ENCODE measurements at regions not wholly inside any gene's neighbourhood (a gene's known extent, or its start where the extent isn't known, plus 50 kb on each side); places are given as distances from the start of the nearest gene placed in this dataset.

DNA sequence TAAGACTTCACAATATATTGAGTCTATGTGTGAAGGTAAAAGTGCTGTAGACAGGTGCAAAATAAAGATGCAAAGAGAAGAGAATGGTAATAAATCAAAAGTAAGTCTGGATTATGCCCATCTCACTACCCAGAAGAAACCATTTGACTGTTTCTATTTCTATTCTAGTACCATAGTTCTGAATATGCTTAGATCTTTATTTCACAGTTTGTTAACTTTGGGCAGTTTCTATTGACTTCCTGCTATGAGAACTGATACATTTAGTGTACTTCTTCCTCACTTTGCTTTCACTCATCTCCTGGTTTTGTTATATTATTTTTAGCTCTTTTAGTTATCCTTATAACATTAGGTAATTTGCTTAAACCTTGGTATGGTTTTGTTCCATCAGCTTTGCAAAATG lies 94.9 kb downstream of the HS1BP3 start:
- Histone ChIP-seq H3K27ac (ENCODE audit: extremely low read length, insufficient read depth, low read length) (no peak overlapping the region), H4K20me1 (ENCODE audit: insufficient read depth, low read length) (no peaks in the 10 kb centered on the region), H3K9me3 (ENCODE audit: low read length) (no peaks in the 10 kb centered on the region), H3K4me3 (replicated peaks in 1 of 3; ENCODE audit: insufficient read depth in 1 of 3, low read depth in 2 of 3, low read length in 3 of 3) (no peak overlapping the region), H3K9ac (ENCODE audit: insufficient read depth, low read depth, low read length) (no peak overlapping the region), H3K27me3 (ENCODE audit: control insufficient read depth in 1 of 2, insufficient read depth in 2 of 2, low read length in 2 of 2) (no peaks in the 10 kb centered on the region), H2AFZ (ENCODE audit: low read length) (no peak overlapping the region), H3K4me1 (ENCODE audit: insufficient read depth, low read length) (peaks cover 35% of the 10 kb centered on the region), H3K79me2 (ENCODE audit: insufficient read depth, low read length) (no peaks in the 10 kb centered on the region), H3K36me3 (replicated peaks in 1 of 2; ENCODE audit: control insufficient read depth in 1 of 2, insufficient read depth in 2 of 2, low read length in 2 of 2) (no peaks in the 10 kb centered on the region), H3K4me2 (ENCODE audit: low read depth, low read length) (no peak overlapping the region)
- FAIRE-seq (no peak), DNase-seq (ENCODE audit: low spot score) (no peak), ATAC-seq (no peak)
- no TSS peak for BruUV-seq (replicated peaks)
- in situ Hi-C loops (cut with HindIII; ENCODE audit: extremely low pct_ligation_motif_present, low pct_unique_long_range_greater_than_20kb) (no loop called here), intact Hi-C loops (cut with micrococcal nuclease; ENCODE audit: unreplicated experiment) (no loop called here)
- CTCF ChIA-PET (ENCODE audit: low intra/inter-chr PET ratio, low total read pairs), result no interaction called here
- POLR2A ChIA-PET, result interaction anchor here (0.8 to 1.0 kb wide), 2 partner anchors 17 to 29 kb away, joined by 4 read pairs; no protein-coding TSS in a partner anchor
- TF ChIP-seq STAT5B (CRISPR knock-in tag; IDR thresholded peaks at IDR 0.05) (no peak), DNMT1 (CRISPR knock-in tag; IDR thresholded peaks at IDR 0.05) (no peak), ZNF484 (CRISPR knock-in tag; IDR thresholded peaks at IDR 0.05; ENCODE audit: borderline replicate concordance, low read depth) (no peak), ATAD3A (CRISPR knock-in tag; IDR thresholded peaks at IDR 0.05) (no peak), SSRP1 (CRISPR knock-in tag; IDR thresholded peaks at IDR 0.05) (no peak), AGO1 (IDR thresholded peaks at IDR 0.05; ENCODE audit: low read depth, low read length, poor library complexity, severe bottlenecking) (no peak), SCMH1 (CRISPR knock-in tag; IDR thresholded peaks at IDR 0.05; ENCODE audit: borderline replicate concordance) (no peak), ZNF709 (CRISPR knock-in tag; IDR thresholded peaks at IDR 0.05) (no peak)
- TF ChIP-seq, protein P1, sequence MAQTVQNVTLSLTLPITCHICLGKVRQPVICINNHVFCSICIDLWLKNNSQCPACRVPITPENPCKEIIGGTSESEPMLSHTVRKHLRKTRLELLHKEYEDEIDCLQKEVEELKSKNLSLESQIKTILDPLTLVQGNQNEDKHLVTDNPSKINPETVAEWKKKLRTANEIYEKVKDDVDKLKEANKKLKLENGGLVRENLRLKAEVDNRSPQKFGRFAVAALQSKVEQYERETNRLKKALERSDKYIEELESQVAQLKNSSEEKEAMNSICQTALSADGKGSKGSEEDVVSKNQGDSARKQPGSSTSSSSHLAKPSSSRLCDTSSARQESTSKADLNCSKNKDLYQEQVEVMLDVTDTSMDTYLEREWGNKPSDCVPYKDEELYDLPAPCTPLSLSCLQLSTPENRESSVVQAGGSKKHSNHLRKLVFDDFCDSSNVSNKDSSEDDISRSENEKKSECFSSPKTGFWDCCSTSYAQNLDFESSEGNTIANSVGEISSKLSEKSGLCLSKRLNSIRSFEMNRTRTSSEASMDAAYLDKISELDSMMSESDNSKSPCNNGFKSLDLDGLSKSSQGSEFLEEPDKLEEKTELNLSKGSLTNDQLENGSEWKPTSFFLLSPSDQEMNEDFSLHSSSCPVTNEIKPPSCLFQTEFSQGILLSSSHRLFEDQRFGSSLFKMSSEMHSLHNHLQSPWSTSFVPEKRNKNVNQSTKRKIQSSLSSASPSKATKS (CRISPR knock-in tag; IDR thresholded peaks at IDR 0.05), result no peak
- TF ChIP-seq, protein P2, sequence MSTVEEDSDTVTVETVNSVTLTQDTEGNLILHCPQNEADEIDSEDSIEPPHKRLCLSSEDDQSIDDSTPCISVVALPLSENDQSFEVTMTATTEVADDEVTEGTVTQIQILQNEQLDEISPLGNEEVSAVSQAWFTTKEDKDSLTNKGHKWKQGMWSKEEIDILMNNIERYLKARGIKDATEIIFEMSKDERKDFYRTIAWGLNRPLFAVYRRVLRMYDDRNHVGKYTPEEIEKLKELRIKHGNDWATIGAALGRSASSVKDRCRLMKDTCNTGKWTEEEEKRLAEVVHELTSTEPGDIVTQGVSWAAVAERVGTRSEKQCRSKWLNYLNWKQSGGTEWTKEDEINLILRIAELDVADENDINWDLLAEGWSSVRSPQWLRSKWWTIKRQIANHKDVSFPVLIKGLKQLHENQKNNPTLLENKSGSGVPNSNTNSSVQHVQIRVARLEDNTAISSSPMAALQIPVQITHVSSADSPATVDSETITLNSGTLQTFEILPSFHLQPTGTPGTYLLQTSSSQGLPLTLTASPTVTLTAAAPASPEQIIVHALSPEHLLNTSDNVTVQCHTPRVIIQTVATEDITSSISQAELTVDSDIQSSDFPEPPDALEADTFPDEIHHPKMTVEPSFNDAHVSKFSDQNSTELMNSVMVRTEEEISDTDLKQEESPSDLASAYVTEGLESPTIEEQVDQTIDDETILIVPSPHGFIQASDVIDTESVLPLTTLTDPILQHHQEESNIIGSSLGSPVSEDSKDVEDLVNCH (CRISPR knock-in tag; IDR thresholded peaks at IDR 0.05), result no peak
- TF ChIP-seq, protein P3, sequence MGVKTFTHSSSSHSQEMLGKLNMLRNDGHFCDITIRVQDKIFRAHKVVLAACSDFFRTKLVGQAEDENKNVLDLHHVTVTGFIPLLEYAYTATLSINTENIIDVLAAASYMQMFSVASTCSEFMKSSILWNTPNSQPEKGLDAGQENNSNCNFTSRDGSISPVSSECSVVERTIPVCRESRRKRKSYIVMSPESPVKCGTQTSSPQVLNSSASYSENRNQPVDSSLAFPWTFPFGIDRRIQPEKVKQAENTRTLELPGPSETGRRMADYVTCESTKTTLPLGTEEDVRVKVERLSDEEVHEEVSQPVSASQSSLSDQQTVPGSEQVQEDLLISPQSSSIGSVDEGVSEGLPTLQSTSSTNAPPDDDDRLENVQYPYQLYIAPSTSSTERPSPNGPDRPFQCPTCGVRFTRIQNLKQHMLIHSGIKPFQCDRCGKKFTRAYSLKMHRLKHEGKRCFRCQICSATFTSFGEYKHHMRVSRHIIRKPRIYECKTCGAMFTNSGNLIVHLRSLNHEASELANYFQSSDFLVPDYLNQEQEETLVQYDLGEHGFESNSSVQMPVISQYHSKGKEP (CRISPR knock-in tag; IDR thresholded peaks at IDR 0.05), result no peak

Data from HepG2 (cell line).